OCI-LY3 (cell line): ENCODE measurements at regions not wholly inside any gene's neighbourhood (a gene's known extent, or its start where the extent isn't known, plus 50 kb on each side); places are given as distances from the start of the nearest gene placed in this dataset.

Source experiments
- H2AFZ ChIP-seq: fragments of 200-600, 300-600 bp; shearing (Covaris generic); 2 replicates; pipeline ENCODE4 v1.6.0; 2014; ENCODE audit warnings: antibody characterized with exemption, low read depth, low read length
- H3K27ac ChIP-seq: fragments of 200-600, 300-600 bp; sonication (generic); 2 replicates; pipeline ENCODE4 v1.5.1; 2014; ENCODE audit warnings: mild to moderate bottlenecking, low read length, moderate library complexity, mixed read lengths
- H3K27me3 ChIP-seq: fragments of 200-600, 300-600 bp; sonication (generic); 2 replicates; pipeline ENCODE4 v1.6.1; 2014; ENCODE audit warnings: low read depth, low read length, mixed read lengths
- H3K36me3 ChIP-seq: fragments of 200-600, 300-600 bp; sonication (generic); replicated peaks from 2 replicates; pipeline ENCODE3; 2014; ENCODE audit warnings: low read depth, low read length, mixed read lengths
- H3K4me1 ChIP-seq: fragments of 300-600, 200-600 bp; sonication (generic); 2 replicates; pipeline ENCODE4 v1.6.1; 2014; ENCODE audit warnings: low read length, mixed read lengths
- H3K4me2 ChIP-seq: fragments of 200-600, 300-600 bp; sonication (generic); 2 replicates; pipeline ENCODE4 v1.6.1; 2014; ENCODE audit warnings: low read length, mixed read lengths
- H3K4me3 ChIP-seq: fragments of 300-600, 200-600 bp; sonication (generic); 2 replicates; pipeline ENCODE4 v1.5.1; 2014; ENCODE audit warnings: antibody characterized with exemption, mild to moderate bottlenecking, low read length, moderate library complexity
- H3K79me2 ChIP-seq: fragments of 300-600, 200-600 bp; shearing (Covaris generic); 2 replicates; pipeline ENCODE4 v1.6.1; 2014; ENCODE audit warnings: mild to moderate bottlenecking, low read length, mixed read lengths
- H3K9ac ChIP-seq: fragments of 300-600, 200-600 bp; shearing (Covaris generic); 2 replicates; pipeline ENCODE4 v1.6.0; 2014; ENCODE audit warnings: mild to moderate bottlenecking, low read length, moderate library complexity
- H3K9me3 ChIP-seq: fragments of 200-600, 300-600 bp; shearing (Covaris generic); 2 replicates; pipeline ENCODE4 v1.6.1; 2014; ENCODE audit warnings: low read length, mixed read lengths; ENCODE audit not compliant: insufficient read depth
- H4K20me1 ChIP-seq: fragments of 200-600, 300-600 bp; sonication (generic); 2 replicates; pipeline ENCODE4 v1.6.1; 2016; ENCODE audit warnings: low read length, mixed read lengths; ENCODE audit not compliant: insufficient read depth
- EZH2phosphoT487 ChIP-seq: fragments of 200-600 bp; shearing (Covaris generic); IDR thresholded peaks from 2 replicates; pipeline ENCODE4 v1.6.1; 2018; ENCODE audit warnings: antibody characterized with exemption, mixed run types, low read depth
- TF ChIP-seq, protein P1 (sequence below): fragments of 200-600, 300-600 bp; sonication (generic); IDR thresholded peaks from 2 replicates; pipeline ENCODE4 v1.5.1; 2014; ENCODE audit warnings: antibody characterized with exemption, low read length, low read depth

DNA sequence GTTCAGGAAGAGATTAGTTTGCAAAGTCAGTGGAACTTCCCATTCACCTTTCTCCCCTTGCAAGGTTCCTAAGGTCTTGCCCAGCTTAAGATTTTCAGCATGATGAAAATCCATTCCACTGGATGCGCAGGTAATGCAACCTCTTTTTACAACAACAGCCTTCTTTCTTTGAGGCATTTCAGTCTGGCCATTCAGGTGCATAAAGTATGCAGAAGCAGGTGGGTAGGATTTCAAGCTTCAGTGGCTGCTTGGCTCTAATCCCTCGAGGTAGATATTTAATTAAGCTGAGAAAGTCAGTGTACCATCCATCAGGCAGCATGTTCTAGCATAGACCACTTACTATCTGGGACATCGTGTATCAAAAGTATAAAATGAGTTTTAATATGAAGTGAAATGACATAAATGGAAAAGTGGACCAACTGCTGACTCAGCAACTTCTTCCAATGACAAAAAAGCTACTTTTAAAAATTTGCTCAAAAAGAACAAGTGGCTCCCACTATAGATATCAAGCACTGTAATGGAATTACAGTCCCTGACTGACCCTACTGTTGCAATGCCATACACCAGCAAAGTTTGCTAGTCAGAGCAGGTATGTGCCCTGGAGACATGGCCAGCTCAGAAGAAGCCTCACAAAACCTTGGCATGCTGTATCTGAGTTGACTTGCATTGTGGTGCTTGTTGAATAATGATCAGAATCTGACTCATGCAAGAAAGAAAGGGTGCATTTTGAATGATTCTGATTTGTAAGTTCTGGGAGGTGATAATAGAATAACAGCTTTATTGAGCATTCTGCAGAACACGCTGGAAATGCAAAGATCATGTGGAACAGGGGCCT, 459.9 kb upstream of the MCTP2 start:
- H2AFZ ChIP-seq = no peak overlapping the region
- H3K9ac ChIP-seq = no peak overlapping the region
- H3K36me3 ChIP-seq = no peaks in the 10 kb centered on the region
- no peaks in the 10 kb centered on the region for H3K79me2 ChIP-seq
- no peak overlapping the region for H3K4me2 ChIP-seq
- no peaks in the 10 kb centered on the region for H4K20me1 ChIP-seq
- no peaks in the 10 kb centered on the region for H3K9me3 ChIP-seq
- H3K4me1 ChIP-seq = no peaks in the 10 kb centered on the region
- no peak overlapping the region for H3K4me3 ChIP-seq
- TF ChIP-seq, protein P1, sequence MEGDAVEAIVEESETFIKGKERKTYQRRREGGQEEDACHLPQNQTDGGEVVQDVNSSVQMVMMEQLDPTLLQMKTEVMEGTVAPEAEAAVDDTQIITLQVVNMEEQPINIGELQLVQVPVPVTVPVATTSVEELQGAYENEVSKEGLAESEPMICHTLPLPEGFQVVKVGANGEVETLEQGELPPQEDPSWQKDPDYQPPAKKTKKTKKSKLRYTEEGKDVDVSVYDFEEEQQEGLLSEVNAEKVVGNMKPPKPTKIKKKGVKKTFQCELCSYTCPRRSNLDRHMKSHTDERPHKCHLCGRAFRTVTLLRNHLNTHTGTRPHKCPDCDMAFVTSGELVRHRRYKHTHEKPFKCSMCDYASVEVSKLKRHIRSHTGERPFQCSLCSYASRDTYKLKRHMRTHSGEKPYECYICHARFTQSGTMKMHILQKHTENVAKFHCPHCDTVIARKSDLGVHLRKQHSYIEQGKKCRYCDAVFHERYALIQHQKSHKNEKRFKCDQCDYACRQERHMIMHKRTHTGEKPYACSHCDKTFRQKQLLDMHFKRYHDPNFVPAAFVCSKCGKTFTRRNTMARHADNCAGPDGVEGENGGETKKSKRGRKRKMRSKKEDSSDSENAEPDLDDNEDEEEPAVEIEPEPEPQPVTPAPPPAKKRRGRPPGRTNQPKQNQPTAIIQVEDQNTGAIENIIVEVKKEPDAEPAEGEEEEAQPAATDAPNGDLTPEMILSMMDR = no peak
- no peak for TF ChIP-seq EZH2phosphoT487
- H3K27me3 ChIP-seq = no peaks in the 10 kb centered on the region
- no peak overlapping the region for H3K27ac ChIP-seq

- no peak overlapping the region for H3K27ac ChIP-seq
- H4K20me1 ChIP-seq = no peaks in the 10 kb centered on the region
- no peaks in the 10 kb centered on the region for H3K9me3 ChIP-seq
- no peak overlapping the region for H3K4me3 ChIP-seq
- H2AFZ ChIP-seq = no peak overlapping the region
- H3K4me1 ChIP-seq = no peaks in the 10 kb centered on the region
- H3K9ac ChIP-seq = no peak overlapping the region
- H3K79me2 ChIP-seq = no peaks in the 10 kb centered on the region
- TF ChIP-seq, protein P1 = no peak
- no peak for TF ChIP-seq EZH2phosphoT487
- H3K27me3 ChIP-seq = no peaks in the 10 kb centered on the region
- H3K36me3 ChIP-seq = no peaks in the 10 kb centered on the region
- H3K4me2 ChIP-seq = no peak overlapping the region
Observed at GRCh38 chr15:93770788-93771187, 460.6 kb upstream of the MCTP2 start.

- H3K4me2 ChIP-seq = no peak overlapping the region
- no peaks in the 10 kb centered on the region for H3K4me1 ChIP-seq
- no peaks in the 10 kb centered on the region for H3K27me3 ChIP-seq
- H4K20me1 ChIP-seq = no peaks in the 10 kb centered on the region; the same call in 1 of the 2 replicates
- no peak overlapping the region for H3K9ac ChIP-seq
- H3K36me3 ChIP-seq = no peaks in the 10 kb centered on the region
- H3K9me3 ChIP-seq = no peaks in the 10 kb centered on the region
- H3K27ac ChIP-seq = no peak overlapping the region
- H2AFZ ChIP-seq = no peak overlapping the region
- TF ChIP-seq, protein P1 = no peak
- no peak for TF ChIP-seq EZH2phosphoT487
- no peaks in the 10 kb centered on the region for H3K79me2 ChIP-seq
- H3K4me3 ChIP-seq = no peak overlapping the region
Observed at GRCh38 chr15:93762036-93762435, 469.3 kb upstream of the MCTP2 start.

GRCh38 chr15:93759629-93760028, 471.7 kb upstream of the MCTP2 start:
- Histone ChIP-seq H3K36me3 (no peaks in the 10 kb centered on the region), H2AFZ (no peak overlapping the region), H3K4me2 (no peak overlapping the region), H3K27ac (no peak overlapping the region), H3K4me1 (no peaks in the 10 kb centered on the region), H3K27me3 (no peaks in the 10 kb centered on the region), H3K4me3 (no peak overlapping the region), H3K9ac (no peak overlapping the region), H3K9me3 (no peaks in the 10 kb centered on the region), H3K79me2 (no peaks in the 10 kb centered on the region), H4K20me1 (no peaks in the 10 kb centered on the region; the same call in 1 of the 2 replicates)
- TF ChIP-seq, protein P1 = no peak
- no peak for TF ChIP-seq EZH2phosphoT487
